Neural cell (in vitro differentiated cells): ENCODE measurements at regions not wholly inside any gene's neighbourhood (a gene's known extent, or its start where the extent isn't known, plus 50 kb on each side); places are given as distances from the start of the nearest gene placed in this dataset.

Source experiments
- small RNA-seq, 3 experiments: library from RNA; depleted of rRNA; stranded (forward); fragments of <200 nt; gene quantifications; one replicate each; pipeline ENCODE3, GENCODE V24; 2012

Small RNAs in the stretch of these regions (small RNA-seq; reads per million reads assigned to genes)
- gene AL159169.1: 0 reads per million in 3 experiments
